H1 (cell line): ENCODE measurements at regions not wholly inside any gene's neighbourhood (a gene's known extent, or its start where the extent isn't known, plus 50 kb on each side); places are given as distances from the start of the nearest gene placed in this dataset.

Source experiments
- CBX5 ChIP-seq: fragments of 300-800, 300-1000 bp; sonication (generic); IDR thresholded peaks from 2 replicates; pipeline ENCODE4 v1.7.1; 2016; ENCODE audit warnings: antibody characterized with exemption, low read length, low read depth
- CTCF ChIP-seq, 3 experiments: IDR thresholded peaks; 1 replicate in 2 of 3; 2 replicates in 1 of 3; pipeline versions ENCODE4 v1.5.1 to v1.6.1; 2011; ENCODE audit warnings: low read length in 3 of 3, mild to moderate bottlenecking in 3 of 3, inconsistent platforms in 2 of 3, low read depth in 1 of 3, moderate library complexity in 1 of 3; ENCODE audit not compliant: insufficient read depth in 1 of 3; ENCODE audit errors: control extremely low read depth in 1 of 3
- EZH2 ChIP-seq: fragments of 200-600 bp; sonication (generic); IDR thresholded peaks from 2 replicates; pipeline ENCODE4 v1.7.1; 2012; ENCODE audit warnings: low read depth, mild to moderate bottlenecking, moderate library complexity, low read length, inconsistent platforms; ENCODE audit not compliant: severe bottlenecking
- HDAC6 ChIP-seq: IDR thresholded peaks from one replicate; pipeline ENCODE4 v1.7.1; 2012; ENCODE audit warnings: low read depth, mild to moderate bottlenecking, inconsistent platforms, low read length, moderate library complexity
- MAX ChIP-seq: IDR thresholded peaks from 2 replicates; pipeline ENCODE4 v1.6.1; 2012; ENCODE audit warnings: inconsistent platforms
- RFX5 ChIP-seq: IDR thresholded peaks from 2 replicates; pipeline ENCODE4 v1.6.1; 2011; ENCODE audit warnings: low read depth, low read length, improper control_type of control experiment, borderline replicate concordance
- RNF2 ChIP-seq: fragments of 200-900, 300-1000 bp; sonication (generic); IDR thresholded peaks from 2 replicates; pipeline ENCODE4 v1.7.1; 2016; ENCODE audit warnings: borderline replicate concordance, low read depth, mild to moderate bottlenecking, antibody characterized with exemption, low read length; ENCODE audit not compliant: poor library complexity, severe bottlenecking; ENCODE audit errors: missing control alignments
- RXRA ChIP-seq: IDR thresholded peaks from 2 replicates; pipeline ENCODE4 v1.6.1; 2011; ENCODE audit warnings: low read depth, mild to moderate bottlenecking, low read length, moderate library complexity; ENCODE audit not compliant: insufficient read depth
- SIN3A ChIP-seq, 2 experiments: IDR thresholded peaks in 1 of 2; conservative IDR thresholded peaks in 1 of 2; 2 replicates each; pipeline ENCODE4 v1.6.1; 2011 to 2012; ENCODE audit warnings: low read length in 2 of 2, improper control_type of control experiment in 1 of 2, low read depth in 1 of 2, mild to moderate bottlenecking in 1 of 2
- SUZ12 ChIP-seq: fragments of 200-600 bp; sonication (generic); IDR thresholded peaks from 2 replicates; pipeline ENCODE4 v1.6.1; 2012; ENCODE audit warnings: mild to moderate bottlenecking, inconsistent platforms, low read length, moderate library complexity, mixed read lengths
- TAF1 ChIP-seq: IDR thresholded peaks from 2 replicates; pipeline ENCODE4 v1.6.1; 2011; ENCODE audit warnings: mild to moderate bottlenecking, low read depth, low read length
- ZNF274 ChIP-seq: IDR thresholded peaks from 2 replicates; pipeline ENCODE4 v1.7.0; 2012; ENCODE audit warnings: low read length, borderline replicate concordance; ENCODE audit errors: extremely low read depth

- TF ChIP-seq CTCF (IDR thresholded peaks at IDR 0.05; ENCODE audit: control extremely low read depth in 1 of 3, insufficient read depth in 1 of 3, low read depth in 1 of 3, low read length in 3 of 3): no peak
- no peak for TF ChIP-seq SIN3A (conservative IDR thresholded peaks at IDR 0.05 in 1 of 2, IDR thresholded peaks at IDR 0.05 in 1 of 2; ENCODE audit: low read depth in 1 of 2, low read length in 2 of 2)
- TF ChIP-seq SUZ12: no peak
- no peak for TF ChIP-seq ZNF274
- no peak for TF ChIP-seq RXRA
- no peak for TF ChIP-seq HDAC6
- TF ChIP-seq RFX5: no peak
- no peak for TF ChIP-seq TAF1
- TF ChIP-seq EZH2: no peak
- TF ChIP-seq MAX: no peak
- TF ChIP-seq RNF2: no peak
- no peak for TF ChIP-seq CBX5
These were observed 256.9 kb downstream of the SUCLG1 start for GRCh38 chr2:84202166-84202565.
